ENCODE measurements at regions not wholly inside any gene's neighbourhood (a gene's known extent, or its start where the extent isn't known, plus 50 kb on each side); places are given as distances from the start of the nearest gene placed in this dataset.

- no peak for TF ChIP-seq CTCF (IDR thresholded peaks at IDR 0.05)
- no peak for TF ChIP-seq POLR2A (IDR thresholded peaks at IDR 0.05)
- 61% methylated on average over 2 of the region's 2 CpGs for WGBS (ENCODE audit: insufficient coverage, low coverage, low lambda C conversion rate, missing lambda C conversion rate)
- Histone ChIP-seq H3K36me3 (no peaks in the 10 kb centered on the region), H3K4me3 (no peak overlapping the region), H3K9me3 (no peaks in the 10 kb centered on the region), H3K27me3 (no peaks in the 10 kb centered on the region), H3K27ac (no peak overlapping the region), H3K4me1 (no peaks in the 10 kb centered on the region)
- intact Hi-C loops (cut with DNase I): no loop called here
- DNase-seq (no peak), ATAC-seq (no peak)
Measured at GRCh38 chr10:62736168-62736546, 68.4 kb upstream of the ADO start.

GRCh38 chr10:62738916-62739315, 65.6 kb upstream of the ADO start:
- DNase-seq (no peak), ATAC-seq (no peak)
- Histone ChIP-seq H3K4me1 (no peaks in the 10 kb centered on the region), H3K27ac (no peak overlapping the region), H3K9me3 (no peaks in the 10 kb centered on the region), H3K27me3 (no peaks in the 10 kb centered on the region), H3K4me3 (no peak overlapping the region), H3K36me3 (no peaks in the 10 kb centered on the region)
- intact Hi-C loops (cut with DNase I): no loop called here
- no peak for TF ChIP-seq POLR2A (IDR thresholded peaks at IDR 0.05)
- no peak for TF ChIP-seq CTCF (IDR thresholded peaks at IDR 0.05)
- WGBS (ENCODE audit: insufficient coverage, low coverage, low lambda C conversion rate, missing lambda C conversion rate): 0% methylated on average over 1 of the region's 3 CpGs

- TF ChIP-seq POLR2A (IDR thresholded peaks at IDR 0.05): no peak
- TF ChIP-seq CTCF (IDR thresholded peaks at IDR 0.05): no peak
- Histone ChIP-seq H3K27ac (no peak overlapping the region), H3K9me3 (no peaks in the 10 kb centered on the region), H3K36me3 (no peaks in the 10 kb centered on the region), H3K27me3 (no peaks in the 10 kb centered on the region), H3K4me1 (no peaks in the 10 kb centered on the region), H3K4me3 (no peak overlapping the region)
- no peak for ATAC-seq
- intact Hi-C loops (cut with DNase I): no loop called here
- 56% methylated on average over 5 of the region's 5 CpGs for WGBS (ENCODE audit: insufficient coverage, low coverage, low lambda C conversion rate, missing lambda C conversion rate)
- no peak for DNase-seq
Measured at GRCh38 chr10:62740885-62741745, 63.4 kb upstream of the ADO start.

DNA sequence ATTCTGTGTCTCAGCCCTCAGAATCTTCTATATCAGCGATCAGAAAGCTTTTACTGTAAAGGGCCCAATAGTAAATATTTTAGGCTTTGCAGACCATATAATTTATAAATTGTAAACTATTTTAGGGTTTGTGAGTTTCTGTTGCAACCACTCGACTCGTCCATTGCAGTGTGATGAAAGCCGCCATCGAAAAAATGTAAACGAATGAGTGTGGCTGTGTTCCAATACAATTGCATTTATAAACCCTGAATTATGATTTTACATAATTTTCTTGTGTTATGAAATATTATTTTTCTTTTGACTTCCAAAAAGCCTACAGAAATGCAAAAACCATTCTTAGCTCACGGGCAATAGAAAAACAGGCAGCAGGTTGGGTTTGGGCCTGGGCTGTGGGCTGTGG, 62.5 kb upstream of the ADO start:
- no peaks in the 10 kb centered on the region for H3K4me1 ChIP-seq
- TF ChIP-seq POLR2A (IDR thresholded peaks at IDR 0.05): no peak
- no peak for TF ChIP-seq CTCF (IDR thresholded peaks at IDR 0.05)
- intact Hi-C loops (cut with DNase I): no loop called here
- no peaks in the 10 kb centered on the region for H3K9me3 ChIP-seq
- H3K27ac ChIP-seq: no peak overlapping the region
- ATAC-seq (no peak), DNase-seq (no peak)
- no peak overlapping the region for H3K4me3 ChIP-seq
- 78% methylated on average over 7 of the region's 7 CpGs for WGBS (ENCODE audit: insufficient coverage, low coverage, low lambda C conversion rate, missing lambda C conversion rate)
- H3K36me3 ChIP-seq: no peaks in the 10 kb centered on the region
- no peaks in the 10 kb centered on the region for H3K27me3 ChIP-seq

All from right lobe of liver (tissue), 6 donors.